CD4-positive, alpha-beta memory T cell (primary cell): ENCODE measurements at regions not wholly inside any gene's neighbourhood (a gene's known extent, or its start where the extent isn't known, plus 50 kb on each side); places are given as distances from the start of the nearest gene placed in this dataset.
A peak's percentile ranks its signal among the peaks of the same experiment; 100 is the strongest.
"Not testable (repeated sequence)": the region's sequence is repeated elsewhere in the genome, so short reads cannot be mapped to it uniquely, and the experiment has no call there.

Source experiments
- CTCF ChIA-PET: fragments of 350-600 bp; sonication (Branson Sonifier 250); formaldehyde crosslinking; loops from one replicate; lab custom pipeline; 2021; ENCODE audit warnings: inconsistent platforms; ENCODE audit not compliant: partially characterized antibody; lab: Charles Lee
- POLR2A ChIA-PET: fragments of 350-600 bp; sonication (Branson Sonifier 250); formaldehyde crosslinking; loops from one replicate; lab custom pipeline; 2021; ENCODE audit not compliant: partially characterized antibody; lab: Charles Lee
- DNase-seq, 5 donors: peaks; one replicate each; pipeline versions ENCODE4 v3.0.0 to v3.0.0-alpha.2; 2020 to 2022; ENCODE audit warnings: mixed read lengths in 1 of 5
- H3K27ac ChIP-seq: one replicate; pipeline ENCODE4 v1.7.0; 2013; ENCODE audit warnings: low read depth, low read length
- H3K27me3 ChIP-seq: 2 replicates; pipeline ENCODE4 v1.7.0; 2013; ENCODE audit warnings: mild to moderate bottlenecking, low read length, moderate library complexity; ENCODE audit not compliant: insufficient read depth
- H3K36me3 ChIP-seq: 2 replicates; pipeline ENCODE4 v1.7.0; 2013; ENCODE audit warnings: mild to moderate bottlenecking, low read length, moderate library complexity; ENCODE audit not compliant: insufficient read depth
- H3K4me1 ChIP-seq: 2 replicates; pipeline ENCODE4 v1.7.0; 2013; ENCODE audit warnings: mild to moderate bottlenecking, low read length, moderate library complexity; ENCODE audit not compliant: insufficient read depth
- H3K4me3 ChIP-seq, 2 donors: one replicate each; pipeline ENCODE4 v1.7.0; 2013; ENCODE audit warnings: low read length in 2 of 2, mild to moderate bottlenecking in 1 of 2
- H3K9me3 ChIP-seq, 2 donors: one replicate each; pipeline ENCODE4 v1.7.0; 2013; ENCODE audit warnings: low read length in 2 of 2, control low read depth in 1 of 2; ENCODE audit not compliant: control insufficient read depth in 1 of 2
- H3K27ac Mint-ChIP-seq, 7 donors: one replicate each; pipeline ENCODE4 v1.8.0; 2020 to 2021; ENCODE audit warnings: mixed read lengths in 7 of 7, mild to moderate bottlenecking in 6 of 7, inconsistent platforms in 3 of 7, moderate library complexity in 3 of 7
- H3K27me3 Mint-ChIP-seq, 2 donors: one replicate each; pipeline ENCODE4 v1.8.0; 2020 to 2021; ENCODE audit warnings: mixed read lengths in 2 of 2
- H3K36me3 Mint-ChIP-seq, 2 donors: one replicate each; pipeline ENCODE4 v1.8.0; 2020 to 2021; ENCODE audit warnings: mixed read lengths in 2 of 2, inconsistent platforms in 1 of 2, mild to moderate bottlenecking in 1 of 2
- H3K4me1 Mint-ChIP-seq, 4 donors: one replicate each; pipeline ENCODE4 v1.8.0; 2020 to 2021; ENCODE audit warnings: mixed read lengths in 4 of 4, mild to moderate bottlenecking in 1 of 4
- H3K4me3 Mint-ChIP-seq, 8 donors: one replicate each; pipeline ENCODE4 v1.8.0; 2020 to 2021; ENCODE audit warnings: mixed read lengths in 8 of 8, mild to moderate bottlenecking in 7 of 8, moderate library complexity in 6 of 8, inconsistent platforms in 3 of 8
- H3K9me3 Mint-ChIP-seq, 8 donors: one replicate each; pipeline ENCODE4 v1.8.0; 2020 to 2021; ENCODE audit warnings: mixed read lengths in 8 of 8, mild to moderate bottlenecking in 5 of 8, inconsistent platforms in 3 of 8, moderate library complexity in 1 of 8
- intact Hi-C: fragments of 100-400 bp; cut with micrococcal nuclease; formaldehyde crosslinking; loops from one replicate; pipeline ENCODE4 v1.15.1; 2023

- no peak overlapping the region for H3K4me3 Mint-ChIP-seq
- POLR2A ChIA-PET: no interaction called here
These were observed 537.5 kb downstream of the NR2F2 start for GRCh38 chr15:96867992-96868391.

GRCh38 chr15:96869122-96869521 is 538.6 kb downstream of the NR2F2 start:
- Mint-ChIP-seq H3K27ac (no peak overlapping the region), H3K4me3 (no peak overlapping the region), H3K4me1 (no peaks in the 10 kb centered on the region), H3K9me3 (peaks cover 2 to 10% (median 8%) of the 10 kb centered on the region in 8 donors), H3K36me3 (no peaks in the 10 kb centered on the region), H3K27me3 (no peaks in the 10 kb centered on the region)
- no peak for DNase-seq
- intact Hi-C loops: no loop called here
- H3K9me3 ChIP-seq: no peaks in the 10 kb centered on the region
- no peaks in the 10 kb centered on the region for H3K36me3 ChIP-seq
- CTCF ChIA-PET: no interaction called here
- no peaks in the 10 kb centered on the region for H3K27me3 ChIP-seq
- no peak overlapping the region for H3K4me3 ChIP-seq
- POLR2A ChIA-PET: no interaction called here
- no peak overlapping the region for H3K27ac ChIP-seq
- H3K4me1 ChIP-seq: no peaks in the 10 kb centered on the region

More at GRCh38 chr15:96867992-96868391, 537.5 kb downstream of the NR2F2 start:
- CTCF ChIA-PET: interaction anchor here (0.7 kb wide), 1 partner anchor 10 kb away, joined by 3 read pairs; no protein-coding TSS in a partner anchor
- Mint-ChIP-seq H3K36me3 (no peaks in the 10 kb centered on the region), H3K27ac (no peak overlapping the region), H3K27me3 (no peaks in the 10 kb centered on the region), H3K4me1 (no peaks in the 10 kb centered on the region), H3K9me3 (peaks cover 2 to 16% (median 8%) of the 10 kb centered on the region in 8 donors)
- Histone ChIP-seq H3K27me3 (no peaks in the 10 kb centered on the region), H3K4me3 (no peak overlapping the region), H3K36me3 (no peaks in the 10 kb centered on the region), H3K9me3 (no peaks in the 10 kb centered on the region), H3K4me1 (no peaks in the 10 kb centered on the region), H3K27ac (no peak overlapping the region)
- intact Hi-C loops: no loop called here
- no peak for DNase-seq

- no peaks in the 10 kb centered on the region for H3K9me3 ChIP-seq
- CTCF ChIA-PET: no interaction called here
- POLR2A ChIA-PET: no interaction called here
- H3K4me3 ChIP-seq: no peak overlapping the region
- Mint-ChIP-seq H3K27ac (no peak overlapping the region), H3K9me3 (peaks cover 2 to 10% (median 8%) of the 10 kb centered on the region in 8 donors), H3K27me3 (no peaks in the 10 kb centered on the region), H3K4me1 (no peaks in the 10 kb centered on the region), H3K4me3 (no peak overlapping the region), H3K36me3 (no peaks in the 10 kb centered on the region)
- no peaks in the 10 kb centered on the region for H3K36me3 ChIP-seq
- DNase-seq: no peak
- H3K4me1 ChIP-seq: no peaks in the 10 kb centered on the region
- H3K27me3 ChIP-seq: no peaks in the 10 kb centered on the region
- H3K27ac ChIP-seq: no peak overlapping the region
- intact Hi-C loops: no loop called here
These were observed 539.3 kb downstream of the NR2F2 start for GRCh38 chr15:96869790-96870189.

- Histone ChIP-seq H3K4me1 (no peaks in the 10 kb centered on the region), H3K27me3 (no peaks in the 10 kb centered on the region), H3K4me3 (no peak overlapping the region), H3K27ac (no peak overlapping the region), H3K36me3 (no peaks in the 10 kb centered on the region), H3K9me3 (no peaks in the 10 kb centered on the region)
- ChIA-PET CTCF (no interaction called here), POLR2A (no interaction called here)
- no peak for DNase-seq
- Mint-ChIP-seq H3K36me3 (no peaks in the 10 kb centered on the region), H3K27me3 (no peaks in the 10 kb centered on the region), H3K4me3 (no peak overlapping the region), H3K27ac (no peak overlapping the region), H3K4me1 (no peaks in the 10 kb centered on the region), H3K9me3 (peaks cover 2 to 9% (median 8%) of the 10 kb centered on the region in 8 donors)
- intact Hi-C loops: no loop called here
These were observed 540.1 kb downstream of the NR2F2 start for GRCh38 chr15:96870580-96870979.

- H3K27ac ChIP-seq, H3K27me3 Mint-ChIP-seq, POLR2A ChIA-PET, H3K9me3 ChIP-seq, H3K36me3 ChIP-seq, intact Hi-C loops, H3K4me3 ChIP-seq, H3K9me3 Mint-ChIP-seq, H3K27me3 ChIP-seq, H3K4me3 Mint-ChIP-seq, H3K4me1 Mint-ChIP-seq, H3K36me3 Mint-ChIP-seq, DNase-seq, CTCF ChIA-PET, H3K4me1 ChIP-seq: not testable (repeated sequence)
- H3K27ac Mint-ChIP-seq: peak overlapping the region in 1 of 7 donors; percentile 12
These were observed 546.9 kb downstream of the NR2F2 start for GRCh38 chr15:96877442-96877841.

GRCh38 chr15:96878129-96878528 is 547.6 kb downstream of the NR2F2 start:
- Histone ChIP-seq H3K9me3 (no peaks in the 10 kb centered on the region), H3K36me3 (no peaks in the 10 kb centered on the region), H3K27me3 (no peaks in the 10 kb centered on the region), H3K27ac (no peak overlapping the region), H3K4me1 (no peaks in the 10 kb centered on the region), H3K4me3 (no peak overlapping the region)
- intact Hi-C loops: no loop called here
- POLR2A ChIA-PET: no interaction called here
- Mint-ChIP-seq H3K4me3 (no peak overlapping the region), H3K36me3 (no peaks in the 10 kb centered on the region), H3K27ac (no peak overlapping the region), H3K4me1 (no peaks in the 10 kb centered on the region), H3K27me3 (no peaks in the 10 kb centered on the region), H3K9me3 (peaks cover 0 to 3% (median 1%) of the 10 kb centered on the region in 8 donors)
- DNase-seq: no peak
- CTCF ChIA-PET: no interaction called here

GRCh38 chr15:96882121-96882772 is 551.7 kb downstream of the NR2F2 start:
- intact Hi-C loops: no loop called here
- no peak overlapping the region for H3K4me3 ChIP-seq
- H3K27me3 Mint-ChIP-seq: no peaks in the 10 kb centered on the region
- ChIA-PET CTCF (interaction anchor here (0.9 kb wide), 1 partner anchor 15 kb away, joined by 3 read pairs; no protein-coding TSS in a partner anchor), POLR2A (no interaction called here)
- H3K4me1 ChIP-seq: no peaks in the 10 kb centered on the region
- no peak for DNase-seq
- no peaks in the 10 kb centered on the region for H3K27me3 ChIP-seq
- H3K27ac ChIP-seq: no peak overlapping the region
- H3K4me1 Mint-ChIP-seq: no peaks in the 10 kb centered on the region
- H3K36me3 ChIP-seq: no peaks in the 10 kb centered on the region
- no peak overlapping the region for H3K4me3 Mint-ChIP-seq
- peaks cover 0 to 5% (median 0%) of the 10 kb centered on the region in 8 donors for H3K9me3 Mint-ChIP-seq
- no peak overlapping the region for H3K27ac Mint-ChIP-seq
- H3K36me3 Mint-ChIP-seq: no peaks in the 10 kb centered on the region
- no peaks in the 10 kb centered on the region for H3K9me3 ChIP-seq
